Hypothalamus (tissue), 51 donors: ENCODE measurements at regions not wholly inside any gene's neighbourhood (a gene's known extent, or its start where the extent isn't known, plus 50 kb on each side); places are given as distances from the start of the nearest gene placed in this dataset.
"Not testable (repeated sequence)": the region's sequence is repeated elsewhere in the genome, so short reads cannot be mapped to it uniquely, and the experiment has no call there.

Source experiments
- DNase-seq, 51 donors: peaks; one replicate each; lab custom pipeline; 2025; lab: John Stamatoyannopoulos, UW

DNA sequence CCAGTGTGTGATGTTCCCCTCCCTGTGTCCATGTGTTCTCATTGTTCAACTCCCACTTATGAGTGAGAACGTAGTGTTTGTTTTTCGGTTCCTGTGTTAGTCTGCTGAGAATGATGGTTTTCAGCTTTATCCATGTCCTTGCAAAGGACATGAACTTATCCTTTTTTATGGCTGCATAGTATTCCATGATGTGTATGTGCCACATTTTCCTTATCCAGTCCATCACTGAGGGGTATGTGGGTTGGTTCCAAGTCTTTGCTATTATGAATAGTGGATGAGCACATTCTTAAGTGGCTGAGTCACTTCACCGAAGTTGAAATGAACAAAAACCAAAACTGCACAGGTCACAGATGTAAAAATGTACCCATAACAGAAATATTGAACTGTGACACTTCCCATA lies 157.5 kb downstream of the LEPR start:
- not testable (repeated sequence) for DNase-seq

DNA sequence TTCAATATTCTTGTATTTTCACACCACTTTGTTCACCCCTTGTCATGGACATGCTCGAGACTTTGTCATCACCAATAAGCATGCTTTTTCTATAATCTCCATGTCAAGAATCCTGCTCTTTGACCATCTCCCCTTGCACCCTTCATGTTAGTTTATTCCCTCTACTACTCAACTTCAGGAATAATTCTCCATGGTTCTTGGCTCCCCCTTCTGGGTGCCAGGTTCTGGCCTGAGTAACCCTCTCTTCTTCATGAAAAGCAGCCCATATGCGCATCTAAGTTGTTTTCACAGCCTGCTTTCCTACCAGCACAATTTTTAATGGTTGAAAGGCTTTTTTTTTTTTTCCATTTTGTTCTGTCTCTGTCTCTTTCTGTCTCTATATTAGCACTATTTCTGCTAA lies 160.7 kb downstream of the LEPR start:
- no peak for DNase-seq

- DNase-seq: no peak
These were observed 163.9 kb downstream of the LEPR start for GRCh38 chr1:65584399-65584798.

GRCh38 chr1:65590279-65590678 lies 169.8 kb downstream of the LEPR start:
- no peak for DNase-seq

GRCh38 chr1:65593516-65593915 lies 173.0 kb downstream of the LEPR start:
- DNase-seq: no peak

- DNase-seq: no peak
These were observed 175.3 kb downstream of the LEPR start for GRCh38 chr1:65595724-65596123.

DNA sequence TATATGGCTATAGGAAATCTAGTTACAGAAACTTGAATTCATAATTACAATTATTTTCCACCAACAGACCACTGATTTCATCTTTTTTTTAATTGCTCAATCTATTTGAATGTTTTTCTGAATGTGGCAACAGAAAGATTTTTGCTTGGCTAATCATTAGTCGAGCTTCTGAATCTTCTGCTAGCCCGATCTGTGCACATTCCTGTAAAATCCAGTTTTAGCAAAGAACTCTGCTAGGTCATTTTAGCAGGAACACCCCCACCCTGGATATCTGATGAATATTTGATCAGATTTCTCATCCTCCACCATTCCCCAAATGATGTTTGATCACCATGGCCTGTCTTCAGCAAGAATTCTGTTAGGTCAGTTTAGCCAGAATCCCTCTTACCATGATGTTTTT lies 176.3 kb downstream of the LEPR start:
- no peak for DNase-seq

DNA sequence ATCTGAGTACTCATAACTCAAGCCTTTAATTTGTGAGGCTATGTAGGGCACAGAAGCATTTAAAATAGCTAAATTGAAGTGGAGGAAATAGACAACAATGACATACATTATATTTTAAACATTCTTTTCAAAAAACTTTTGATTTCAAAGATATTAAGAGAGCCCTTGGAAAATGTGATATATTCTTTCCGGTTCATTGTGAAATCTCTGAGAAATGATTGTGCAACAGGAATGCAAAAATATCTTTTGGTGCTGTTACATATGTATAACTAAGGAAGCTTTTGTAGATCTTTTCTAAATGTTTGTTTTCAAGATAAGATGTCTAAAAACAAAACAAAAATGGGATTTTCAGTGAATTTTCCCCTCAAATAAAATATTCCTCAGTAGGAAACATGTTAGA lies 185.2 kb downstream of the LEPR start:
- DNase-seq: no peak

DNA sequence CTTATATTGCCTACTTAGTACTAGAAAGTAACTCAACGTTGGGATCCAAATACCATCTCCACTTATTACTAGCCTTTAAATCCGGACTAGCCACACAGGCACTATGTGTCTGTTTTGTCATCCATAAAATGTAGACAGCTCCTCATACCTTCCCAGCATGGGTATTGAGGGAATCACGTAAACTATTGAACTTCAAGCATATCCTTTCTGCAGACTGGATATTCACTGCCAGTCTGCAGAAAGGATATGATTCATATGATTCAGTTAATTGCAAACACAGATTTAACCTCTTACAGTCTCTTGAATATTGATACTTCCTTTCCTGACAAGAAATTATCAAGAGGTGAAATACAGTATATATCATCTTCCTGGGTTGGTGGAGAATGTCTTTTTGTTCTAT lies 186.0 kb downstream of the LEPR start:
- no peak for DNase-seq

DNA sequence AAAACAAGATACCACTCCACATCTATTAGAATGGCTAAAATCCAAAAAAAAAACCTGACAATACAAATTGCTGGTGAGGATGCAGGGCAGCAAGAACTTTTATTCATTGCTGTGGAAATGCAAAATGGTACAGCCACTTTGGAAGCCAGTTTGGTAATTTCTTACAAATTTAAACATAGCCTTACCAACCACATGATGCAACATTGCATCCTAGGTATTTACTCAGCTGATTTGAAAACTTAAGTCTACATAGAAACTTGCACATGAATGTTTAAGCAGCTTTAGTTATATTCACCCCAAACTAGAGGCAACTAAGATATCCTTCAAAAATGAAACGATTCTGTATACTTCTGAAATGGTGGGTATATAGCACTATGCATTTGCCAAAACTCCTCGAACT lies 178.8 kb upstream of the PDE4B start:
- no peak for DNase-seq

GRCh38 chr1:65615859-65616258 lies 176.8 kb upstream of the PDE4B start:
- no peak for DNase-seq

- DNase-seq: not testable (repeated sequence)
These were observed 171.0 kb upstream of the PDE4B start for GRCh38 chr1:65621721-65622120.

- no peak for DNase-seq
These were observed 168.8 kb upstream of the PDE4B start for GRCh38 chr1:65623895-65624294.

- DNase-seq: no peak
These were observed 167.2 kb upstream of the PDE4B start for GRCh38 chr1:65625528-65625927.

DNA sequence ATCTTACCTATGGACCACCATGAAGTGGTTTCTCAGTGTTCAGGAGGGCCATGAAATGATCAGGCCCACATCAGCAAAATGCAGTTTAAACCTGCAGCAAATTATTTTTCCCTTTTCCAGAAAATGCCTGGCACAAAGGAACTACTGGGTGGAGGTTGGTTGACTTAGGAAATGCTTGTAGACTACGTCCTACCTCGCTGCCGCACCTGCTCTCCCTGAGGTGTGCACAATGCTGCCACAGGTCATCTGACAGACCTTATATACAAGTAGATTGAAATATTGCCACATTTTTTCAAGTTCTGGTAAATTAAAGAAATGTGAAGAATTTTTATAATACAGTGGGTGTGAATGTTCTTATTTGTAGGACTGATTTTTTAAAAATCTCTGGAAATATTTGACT lies 166.7 kb upstream of the PDE4B start:
- DNase-seq: no peak

GRCh38 chr1:65629788-65630187 lies 162.9 kb upstream of the PDE4B start:
- DNase-seq: no peak

DNA sequence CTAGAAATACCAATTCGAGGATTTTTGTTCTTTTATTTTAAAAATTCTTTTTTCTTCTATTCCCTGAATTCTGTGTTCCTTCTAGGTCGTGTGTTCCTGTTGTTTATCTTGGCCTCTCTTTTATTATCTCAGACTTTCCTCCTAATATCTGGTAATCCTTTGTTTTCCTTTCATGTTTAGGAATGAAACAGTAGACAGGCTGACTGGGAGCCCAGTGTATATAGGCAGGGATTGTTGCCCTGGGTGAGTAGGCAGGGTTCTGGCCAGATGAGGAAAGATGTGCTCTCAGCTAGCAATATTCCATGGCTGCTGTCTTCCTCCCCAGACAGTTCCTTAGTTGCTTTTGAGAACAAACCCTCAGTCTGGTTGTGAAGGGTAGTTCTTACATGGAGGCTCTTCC lies 161.8 kb upstream of the PDE4B start:
- DNase-seq: no peak

DNA sequence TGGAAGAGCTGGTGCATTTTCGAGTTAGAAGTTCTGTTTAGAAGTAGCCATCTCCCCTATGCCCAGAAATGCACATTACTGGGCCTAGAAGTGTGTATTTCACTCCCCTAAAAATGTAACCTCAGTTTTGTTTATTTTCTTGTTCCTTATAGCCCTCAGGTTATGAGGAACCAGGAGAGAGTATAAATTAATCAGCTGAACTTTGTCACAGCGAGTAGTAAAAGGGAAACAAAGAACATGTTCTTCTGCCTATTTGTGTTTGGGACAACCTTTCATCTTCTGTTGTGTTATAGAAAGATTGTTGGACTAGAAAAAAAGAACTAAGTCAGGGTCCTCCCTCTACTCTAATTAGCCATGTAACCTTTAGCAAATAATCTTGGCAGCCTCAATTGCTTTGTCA lies 160.5 kb upstream of the PDE4B start:
- DNase-seq: no peak

- no peak for DNase-seq
These were observed 152.6 kb upstream of the PDE4B start for GRCh38 chr1:65640046-65640445.

GRCh38 chr1:65649185-65649584 lies 143.5 kb upstream of the PDE4B start:
- not testable (repeated sequence) for DNase-seq

GRCh38 chr1:65650682-65651081 lies 142.0 kb upstream of the PDE4B start:
- DNase-seq: no peak

- not testable (repeated sequence) for DNase-seq
These were observed 138.2 kb upstream of the PDE4B start for GRCh38 chr1:65654526-65654925.

DNA sequence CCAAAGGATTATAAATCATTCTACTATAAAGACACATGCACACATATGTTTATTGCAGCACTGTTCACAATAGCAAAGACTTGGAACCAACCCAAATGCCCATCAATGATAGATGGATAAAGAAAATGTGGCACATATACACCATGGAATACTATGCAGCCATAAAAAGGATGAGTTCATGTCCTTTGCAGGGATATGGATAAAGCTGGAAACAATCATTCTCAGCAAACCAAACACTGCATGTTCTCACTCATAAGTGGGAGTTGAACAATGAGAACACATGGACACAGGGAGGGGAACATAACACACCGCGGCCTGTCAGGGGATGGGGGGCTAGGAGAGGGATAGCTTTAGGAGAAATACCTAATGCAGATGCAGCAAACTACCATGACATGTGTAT lies 135.1 kb upstream of the PDE4B start:
- not testable (repeated sequence) for DNase-seq

- DNase-seq: no peak
These were observed 134.6 kb upstream of the PDE4B start for GRCh38 chr1:65658122-65658521.
